Sigmoid colon (tissue), 3 donors: ENCODE measurements at regions not wholly inside any gene's neighbourhood (a gene's known extent, or its start where the extent isn't known, plus 50 kb on each side); places are given as distances from the start of the nearest gene placed in this dataset.

Experiments
- POLR2A ChIP-seq, 2 donors: fragments of 450-650 bp; IDR thresholded peaks; one replicate each; pipeline ENCODE4 v1.6.1; 2016; ENCODE audit warnings: antibody characterized with exemption in 2 of 2, mild to moderate bottlenecking in 2 of 2, moderate library complexity in 2 of 2
- TF ChIP-seq, protein P1 (sequence below), 4 experiments: fragments of 450-650 bp in 3 of 4; fragments of 200-600 bp in 1 of 4; IDR thresholded peaks; one replicate each; pipeline ENCODE4 v1.5.1; 2016 to 2019; ENCODE audit warnings: antibody characterized with exemption in 4 of 4, mild to moderate bottlenecking in 3 of 4, moderate library complexity in 2 of 4

- TF ChIP-seq, protein P1, sequence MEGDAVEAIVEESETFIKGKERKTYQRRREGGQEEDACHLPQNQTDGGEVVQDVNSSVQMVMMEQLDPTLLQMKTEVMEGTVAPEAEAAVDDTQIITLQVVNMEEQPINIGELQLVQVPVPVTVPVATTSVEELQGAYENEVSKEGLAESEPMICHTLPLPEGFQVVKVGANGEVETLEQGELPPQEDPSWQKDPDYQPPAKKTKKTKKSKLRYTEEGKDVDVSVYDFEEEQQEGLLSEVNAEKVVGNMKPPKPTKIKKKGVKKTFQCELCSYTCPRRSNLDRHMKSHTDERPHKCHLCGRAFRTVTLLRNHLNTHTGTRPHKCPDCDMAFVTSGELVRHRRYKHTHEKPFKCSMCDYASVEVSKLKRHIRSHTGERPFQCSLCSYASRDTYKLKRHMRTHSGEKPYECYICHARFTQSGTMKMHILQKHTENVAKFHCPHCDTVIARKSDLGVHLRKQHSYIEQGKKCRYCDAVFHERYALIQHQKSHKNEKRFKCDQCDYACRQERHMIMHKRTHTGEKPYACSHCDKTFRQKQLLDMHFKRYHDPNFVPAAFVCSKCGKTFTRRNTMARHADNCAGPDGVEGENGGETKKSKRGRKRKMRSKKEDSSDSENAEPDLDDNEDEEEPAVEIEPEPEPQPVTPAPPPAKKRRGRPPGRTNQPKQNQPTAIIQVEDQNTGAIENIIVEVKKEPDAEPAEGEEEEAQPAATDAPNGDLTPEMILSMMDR (IDR thresholded peaks at IDR 0.05): no peak
- no peak for TF ChIP-seq POLR2A (IDR thresholded peaks at IDR 0.05)
Measured at GRCh38 chr10:29068966-29069365, 219.9 kb upstream of the LYZL1 start.
